SJCRH30 (cell line): ENCODE measurements at regions not wholly inside any gene's neighbourhood (a gene's known extent, or its start where the extent isn't known, plus 50 kb on each side); places are given as distances from the start of the nearest gene placed in this dataset.

Experiments
- DNase-seq, 2 experiments: peaks; one replicate each; pipeline ENCODE4 v3.0.0-alpha.2; 2015 to 2020
- H3K27ac ChIP-seq: fragments of 250-450 bp; sonication (Bioruptor Pico); 2 replicates; pipeline ENCODE4 v1.5.1; 2020; ENCODE audit warnings: mild to moderate bottlenecking, moderate library complexity
- H3K27me3 ChIP-seq: fragments of 250-450 bp; sonication (Bioruptor Pico); 2 replicates; pipeline ENCODE4 v1.5.1; 2020; ENCODE audit warnings: mild to moderate bottlenecking, moderate library complexity
- H3K36me3 ChIP-seq: fragments of 250-450 bp; sonication (Bioruptor Pico); 2 replicates; pipeline ENCODE4 v1.5.1; 2020; ENCODE audit warnings: mild to moderate bottlenecking, moderate library complexity
- H3K4me1 ChIP-seq: fragments of 250-450 bp; sonication (Bioruptor Pico); 2 replicates; pipeline ENCODE4 v1.5.1; 2020; ENCODE audit warnings: mild to moderate bottlenecking, moderate library complexity
- H3K4me3 ChIP-seq: fragments of 250-450 bp; sonication (Bioruptor Pico); 2 replicates; pipeline ENCODE4 v1.5.1; 2020; ENCODE audit warnings: mild to moderate bottlenecking, moderate library complexity
- H3K9me3 ChIP-seq: fragments of 250-450 bp; sonication (Bioruptor Pico); replicated peaks from 2 replicates; pipeline ENCODE4 v1.5.1; 2020; ENCODE audit warnings: mild to moderate bottlenecking, moderate library complexity

DNA sequence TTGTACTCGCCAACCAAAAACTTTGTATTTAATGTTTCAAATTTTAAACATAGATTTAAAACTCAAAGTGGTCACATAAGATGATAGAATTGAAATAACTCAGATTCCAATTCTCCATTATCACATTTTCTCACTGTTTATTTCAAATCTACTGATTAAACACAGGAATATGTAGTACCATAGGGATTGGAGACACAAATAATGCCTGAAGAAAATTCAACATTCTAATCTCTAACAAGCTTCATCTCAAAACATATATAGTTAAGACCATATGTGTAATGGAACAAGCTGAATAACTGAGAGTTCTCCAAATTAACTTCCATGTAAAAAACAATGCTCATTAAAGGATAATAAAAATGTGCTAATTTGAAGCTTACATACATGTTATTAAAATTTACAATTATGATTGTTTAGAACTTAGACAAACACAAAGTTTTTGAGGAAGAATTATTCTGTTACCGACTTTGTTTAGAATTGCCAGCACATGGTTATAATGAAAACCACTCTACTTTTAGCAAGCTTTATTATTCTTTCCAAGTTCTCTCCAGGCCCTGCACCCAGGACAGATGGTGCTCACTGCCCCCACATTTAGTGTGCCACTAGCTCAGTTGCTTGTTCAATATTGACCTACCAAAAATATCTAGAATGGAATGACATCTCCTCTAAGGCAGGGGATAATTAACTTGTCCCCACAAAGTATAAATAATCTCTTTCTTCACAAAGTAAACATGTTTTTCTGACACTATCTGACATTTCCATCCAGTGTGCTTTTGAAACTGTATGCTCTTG, 467.2 kb downstream of the TTLL7 start:
- H3K9me3 ChIP-seq = no peaks in the 10 kb centered on the region
- no peak overlapping the region for H3K4me3 ChIP-seq
- no peaks in the 10 kb centered on the region for H3K36me3 ChIP-seq
- DNase-seq = no peak
- no peaks in the 10 kb centered on the region for H3K4me1 ChIP-seq
- H3K27me3 ChIP-seq = no peaks in the 10 kb centered on the region
- H3K27ac ChIP-seq = no peak overlapping the region

DNA sequence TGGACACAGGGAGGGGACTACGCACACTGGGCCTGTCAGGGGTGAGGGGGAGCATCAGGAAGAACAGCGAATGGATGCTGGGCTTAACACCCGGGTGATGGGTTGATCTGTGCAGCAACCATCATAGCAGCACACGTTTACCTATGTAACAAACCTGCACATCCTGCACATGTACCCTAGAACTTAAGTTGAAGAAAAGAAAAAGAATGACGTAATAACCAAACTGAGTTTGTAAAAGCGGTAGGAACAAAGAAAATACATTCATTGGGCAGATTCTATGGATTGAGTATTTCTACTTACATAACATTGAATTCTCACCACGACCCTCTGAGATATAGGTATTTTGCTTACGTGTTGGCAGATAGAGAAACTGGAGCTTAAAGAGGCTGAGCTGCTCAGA, 468.4 kb downstream of the TTLL7 start:
- no peaks in the 10 kb centered on the region for H3K27me3 ChIP-seq
- no peaks in the 10 kb centered on the region for H3K4me1 ChIP-seq
- H3K27ac ChIP-seq = no peak overlapping the region
- no peaks in the 10 kb centered on the region for H3K36me3 ChIP-seq
- H3K9me3 ChIP-seq = no peaks in the 10 kb centered on the region
- H3K4me3 ChIP-seq = no peak overlapping the region
- no peak for DNase-seq

DNA sequence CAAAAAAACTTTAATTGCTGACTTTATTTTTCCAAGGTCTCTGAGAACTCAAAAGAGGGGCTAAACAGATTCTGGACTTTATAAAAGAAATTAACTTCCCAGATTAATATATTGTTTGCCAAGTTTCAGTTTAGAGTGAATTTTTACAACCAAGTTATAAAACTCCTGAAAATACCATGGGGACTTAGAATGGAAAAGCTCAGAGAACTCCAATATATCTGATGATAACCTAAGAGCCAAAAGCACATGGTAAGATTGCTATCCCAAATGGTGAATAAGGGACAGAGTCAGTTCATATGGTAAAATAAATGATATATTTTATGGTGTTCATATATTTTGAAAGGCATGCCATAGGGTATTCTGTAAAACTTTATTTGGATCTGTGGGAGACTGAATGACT, 470.9 kb downstream of the TTLL7 start:
- no peak for DNase-seq

DNA sequence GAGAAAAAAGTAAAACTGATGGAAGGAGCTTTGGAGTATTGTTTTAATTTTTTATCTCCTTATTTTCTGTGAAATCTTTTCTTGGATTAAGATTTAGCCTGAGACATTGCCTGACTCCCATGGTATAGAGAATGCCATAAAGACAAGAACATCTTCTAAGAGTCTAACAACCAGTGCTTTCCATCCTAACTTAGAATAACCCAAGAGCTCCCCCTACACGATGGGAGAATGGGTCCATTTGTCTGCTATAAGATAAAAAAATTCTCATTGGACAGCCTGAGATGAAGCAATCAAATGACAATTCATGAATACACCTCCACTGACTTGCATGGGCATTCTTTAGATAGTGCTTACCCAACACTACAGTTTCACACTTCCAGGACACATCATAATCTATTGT, 478.1 kb downstream of the TTLL7 start:
- no peaks in the 10 kb centered on the region for H3K36me3 ChIP-seq
- peak in 1 of 2 experiments; percentile 3 for DNase-seq
- no peaks in the 10 kb centered on the region for H3K9me3 ChIP-seq
- no peak overlapping the region for H3K27ac ChIP-seq
- H3K4me1 ChIP-seq = no peaks in the 10 kb centered on the region
- no peak overlapping the region for H3K4me3 ChIP-seq
- no peaks in the 10 kb centered on the region for H3K27me3 ChIP-seq

More for the DNA sequence above, 470.9 kb downstream of the TTLL7 start:
- H3K27ac ChIP-seq = no peak overlapping the region
- H3K27me3 ChIP-seq = no peaks in the 10 kb centered on the region
- no peaks in the 10 kb centered on the region for H3K9me3 ChIP-seq
- no peak overlapping the region for H3K4me3 ChIP-seq
- no peaks in the 10 kb centered on the region for H3K4me1 ChIP-seq
- H3K36me3 ChIP-seq = no peaks in the 10 kb centered on the region

DNA sequence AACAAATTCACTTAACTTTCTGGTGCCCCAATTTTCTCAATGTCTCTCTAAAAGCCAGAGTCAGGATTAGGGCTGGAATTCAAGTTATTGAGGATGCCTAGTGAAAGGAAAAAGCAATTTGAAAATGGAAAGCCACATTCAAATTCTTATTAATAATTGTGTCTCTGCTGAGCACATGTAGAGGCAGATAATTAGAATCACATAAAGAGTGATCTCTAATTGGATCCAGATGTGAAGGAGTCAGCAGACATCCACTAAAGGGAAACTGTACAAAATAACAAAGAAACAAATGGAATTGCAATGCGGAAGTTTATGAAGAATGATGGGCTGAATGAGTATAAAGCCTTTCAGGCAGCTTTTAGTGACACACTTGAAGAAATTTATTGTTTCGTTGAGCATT, 482.6 kb downstream of the TTLL7 start:
- H3K4me3 ChIP-seq = no peak overlapping the region
- no peaks in the 10 kb centered on the region for H3K9me3 ChIP-seq
- H3K4me1 ChIP-seq = no peaks in the 10 kb centered on the region
- 0 out of 2 replicates have a peak, but pooled peaks cover 3% of the 10 kb centered on the region for H3K27me3 ChIP-seq
- H3K27ac ChIP-seq = no peak overlapping the region
- no peak for DNase-seq
- no peaks in the 10 kb centered on the region for H3K36me3 ChIP-seq

DNA sequence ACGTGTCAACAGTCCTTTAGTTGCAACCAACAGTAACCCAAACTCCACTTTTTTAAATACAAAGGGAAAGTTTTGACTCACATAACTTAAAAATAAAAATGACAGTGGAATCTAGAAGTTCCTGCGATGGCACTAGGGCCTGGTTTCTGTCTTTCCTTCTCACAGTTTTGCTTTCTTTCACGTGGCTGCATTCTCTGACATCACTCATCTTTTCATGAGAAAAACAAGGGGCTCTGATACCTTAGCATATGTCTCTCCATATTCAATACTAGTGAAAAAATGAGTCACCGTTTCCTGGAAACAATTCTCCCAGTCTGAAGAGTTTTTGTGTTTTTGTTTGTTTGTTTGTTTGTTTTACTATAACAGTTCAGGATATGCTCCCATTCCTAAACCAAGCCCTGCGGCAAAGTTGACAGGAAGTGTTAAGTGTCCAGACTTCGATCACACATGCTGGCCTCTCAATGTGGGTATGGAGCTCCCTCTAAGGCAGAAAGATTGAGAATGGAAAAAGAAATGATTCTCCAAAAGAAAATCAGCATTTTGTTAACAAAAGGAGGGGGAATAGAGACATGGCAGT, 483.3 kb downstream of the TTLL7 start:
- DNase-seq = no peak

DNA sequence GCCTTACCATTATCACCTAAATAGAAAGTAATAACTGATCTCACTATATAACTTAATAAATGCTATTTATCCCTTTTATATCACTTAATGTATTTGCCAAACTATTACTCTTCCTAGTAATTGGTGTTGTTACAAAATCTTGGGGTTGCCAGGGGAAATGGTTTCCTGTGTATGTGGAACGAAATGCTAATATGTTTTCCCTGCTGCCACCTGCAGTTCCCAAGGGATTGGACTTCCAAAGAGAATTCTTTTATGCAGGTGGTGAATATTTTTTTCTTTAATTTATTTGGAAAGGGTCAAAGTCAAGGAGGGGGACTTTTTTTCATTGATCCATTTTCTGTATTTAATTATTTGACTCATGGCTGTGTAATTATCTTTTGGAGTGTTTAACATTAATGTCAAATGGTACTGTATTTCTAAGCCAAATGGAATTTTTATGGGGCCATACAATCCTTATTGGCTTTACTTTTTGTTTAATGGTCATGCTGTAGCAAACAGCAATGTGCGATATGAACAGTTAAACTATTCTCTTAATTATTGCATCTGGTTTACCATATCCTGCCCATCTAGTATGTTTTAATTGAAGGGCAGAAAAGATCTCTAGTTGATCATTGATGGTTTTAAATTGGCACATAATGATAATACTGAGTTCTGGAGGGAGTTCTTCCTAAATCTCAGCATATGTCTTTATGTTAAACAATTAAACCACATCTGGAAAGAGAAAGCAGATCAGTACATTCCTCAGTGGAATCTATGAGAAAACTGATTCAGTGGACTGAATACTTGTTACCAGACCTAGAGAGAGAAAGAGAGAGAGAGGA, 486.3 kb downstream of the TTLL7 start:
- Histone ChIP-seq H3K36me3 (no peaks in the 10 kb centered on the region), H3K9me3 (no peaks in the 10 kb centered on the region), H3K27ac (no peak overlapping the region), H3K4me3 (no peak overlapping the region), H3K4me1 (no peaks in the 10 kb centered on the region), H3K27me3 (0 out of 2 replicates have a peak, but pooled peaks cover 3% of the 10 kb centered on the region)
- DNase-seq = no peak

More for the DNA sequence above, 483.3 kb downstream of the TTLL7 start:
- Histone ChIP-seq H3K9me3 (no peaks in the 10 kb centered on the region), H3K27ac (no peak overlapping the region), H3K36me3 (no peaks in the 10 kb centered on the region), H3K27me3 (0 out of 2 replicates have a peak, but pooled peaks cover 3% of the 10 kb centered on the region), H3K4me1 (no peaks in the 10 kb centered on the region), H3K4me3 (no peak overlapping the region)

DNA sequence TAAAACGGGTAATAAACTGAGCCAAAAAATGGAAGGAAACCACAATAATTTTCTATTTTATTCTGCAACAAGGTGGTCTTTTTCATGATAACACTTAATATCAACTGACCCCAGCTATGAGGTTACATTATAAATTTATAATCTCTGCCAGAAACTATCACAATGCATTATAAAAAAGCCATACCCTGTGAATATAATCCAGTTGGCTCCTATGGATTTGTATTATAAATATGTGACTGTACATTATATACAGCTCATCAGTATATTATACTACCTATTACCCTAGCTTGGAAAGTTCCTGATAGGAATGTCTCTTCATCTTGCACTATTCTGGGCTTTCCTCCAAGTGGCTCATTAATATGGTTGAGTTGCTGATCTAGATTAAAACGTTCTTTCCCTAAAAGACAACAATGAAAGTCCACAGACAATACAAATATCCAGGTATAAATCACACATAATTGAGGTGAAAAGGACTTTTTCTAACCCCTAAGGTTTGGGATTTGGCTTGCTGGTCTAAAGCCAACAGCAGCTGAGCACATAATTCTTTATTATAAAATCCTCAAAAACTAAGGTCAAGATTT, 487.7 kb downstream of the TTLL7 start:
- no peak for DNase-seq
- Histone ChIP-seq H3K4me1 (no peaks in the 10 kb centered on the region), H3K27me3 (0 out of 2 replicates have a peak, but pooled peaks cover 3% of the 10 kb centered on the region), H3K27ac (no peak overlapping the region), H3K4me3 (no peak overlapping the region), H3K36me3 (no peaks in the 10 kb centered on the region), H3K9me3 (no peaks in the 10 kb centered on the region)

DNA sequence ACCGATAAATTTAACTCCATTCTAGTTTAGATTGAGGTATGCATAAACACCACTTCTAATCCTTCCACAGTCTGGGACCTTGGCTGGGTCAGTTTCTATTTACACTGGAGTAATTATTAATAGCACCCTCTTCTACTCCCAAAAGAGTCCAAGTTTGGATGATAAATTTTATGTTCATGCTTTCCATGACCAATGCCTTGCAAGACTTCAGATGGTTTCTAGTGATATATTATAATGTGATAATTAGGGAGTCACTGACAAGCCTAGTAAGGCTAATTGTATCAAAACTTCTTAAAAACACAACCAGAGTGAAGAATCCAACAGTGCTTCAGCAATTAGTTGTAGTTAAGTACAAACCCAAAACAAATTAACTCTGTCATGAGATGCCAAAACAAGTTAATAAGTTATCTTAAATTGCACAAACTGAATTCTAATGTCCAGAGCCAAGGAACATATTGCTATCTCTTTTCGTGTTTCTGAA, 489.6 kb downstream of the TTLL7 start:
- H3K9me3 ChIP-seq = no peaks in the 10 kb centered on the region
- no peak overlapping the region for H3K4me3 ChIP-seq
- DNase-seq = no peak
- H3K36me3 ChIP-seq = no peaks in the 10 kb centered on the region
- H3K27ac ChIP-seq = no peak overlapping the region
- H3K27me3 ChIP-seq = 0 out of 2 replicates have a peak, but pooled peaks cover 3% of the 10 kb centered on the region
- no peaks in the 10 kb centered on the region for H3K4me1 ChIP-seq

DNA sequence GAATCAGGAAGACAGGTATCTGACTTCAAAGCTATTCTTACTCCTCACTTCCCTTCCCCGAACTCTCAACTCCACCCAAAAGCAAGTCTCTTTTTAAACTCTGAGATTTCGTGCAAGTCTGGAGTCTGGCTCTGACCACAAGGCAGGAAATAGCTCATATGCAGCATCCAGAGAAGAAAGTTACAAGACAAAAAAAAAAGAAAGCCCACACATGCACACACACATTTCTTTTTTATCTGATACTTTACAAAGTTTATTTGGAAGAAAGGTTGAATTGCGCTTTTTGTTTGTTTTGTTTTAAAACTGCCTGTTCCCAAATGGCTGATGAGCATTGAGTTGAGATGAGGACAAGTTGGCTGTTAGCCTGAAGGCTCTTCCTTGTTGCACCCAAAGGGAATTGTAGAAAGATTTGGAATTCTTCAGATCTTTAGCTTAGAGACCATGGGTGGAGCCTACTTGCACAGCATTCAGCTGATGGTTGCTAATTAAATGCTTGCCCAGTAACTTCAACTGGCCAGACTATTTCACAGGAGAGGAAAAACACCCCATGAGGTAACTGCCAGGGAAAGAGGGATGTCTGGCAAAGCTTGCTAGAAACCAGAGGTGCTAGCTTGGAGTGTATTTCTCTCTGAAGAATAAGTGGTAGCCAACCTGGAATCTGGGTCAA, 490.3 kb downstream of the TTLL7 start:
- Histone ChIP-seq H3K36me3 (no peaks in the 10 kb centered on the region), H3K4me1 (no peaks in the 10 kb centered on the region), H3K27ac (no peak overlapping the region), H3K9me3 (no peaks in the 10 kb centered on the region), H3K4me3 (no peak overlapping the region), H3K27me3 (0 out of 2 replicates have a peak, but pooled peaks cover 3% of the 10 kb centered on the region)
- DNase-seq = peak in 1 of 2 experiments; percentile 5

DNA sequence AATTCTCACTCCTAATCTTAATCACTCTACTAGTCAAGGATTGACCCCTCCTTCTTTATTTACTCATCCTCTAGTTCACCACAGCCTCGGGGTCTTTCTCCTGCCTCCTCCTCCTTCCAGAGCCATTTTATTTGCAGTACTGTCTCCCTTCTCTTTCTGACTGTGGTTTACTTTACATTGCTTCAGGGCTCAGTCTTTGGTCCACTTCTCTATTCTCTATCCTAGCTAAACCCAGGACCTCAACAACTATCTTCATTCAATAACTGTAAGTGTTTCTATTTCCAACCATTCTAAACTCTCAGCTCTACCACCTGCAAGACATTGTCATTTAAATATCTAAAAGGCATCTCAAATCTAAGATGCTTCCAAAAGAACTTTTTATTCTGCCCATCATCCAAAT, 493.8 kb downstream of the TTLL7 start:
- no peak for DNase-seq
- no peaks in the 10 kb centered on the region for H3K36me3 ChIP-seq
- no peaks in the 10 kb centered on the region for H3K27me3 ChIP-seq
- no peaks in the 10 kb centered on the region for H3K9me3 ChIP-seq
- no peaks in the 10 kb centered on the region for H3K4me1 ChIP-seq
- H3K4me3 ChIP-seq = no peak overlapping the region
- H3K27ac ChIP-seq = no peak overlapping the region

DNA sequence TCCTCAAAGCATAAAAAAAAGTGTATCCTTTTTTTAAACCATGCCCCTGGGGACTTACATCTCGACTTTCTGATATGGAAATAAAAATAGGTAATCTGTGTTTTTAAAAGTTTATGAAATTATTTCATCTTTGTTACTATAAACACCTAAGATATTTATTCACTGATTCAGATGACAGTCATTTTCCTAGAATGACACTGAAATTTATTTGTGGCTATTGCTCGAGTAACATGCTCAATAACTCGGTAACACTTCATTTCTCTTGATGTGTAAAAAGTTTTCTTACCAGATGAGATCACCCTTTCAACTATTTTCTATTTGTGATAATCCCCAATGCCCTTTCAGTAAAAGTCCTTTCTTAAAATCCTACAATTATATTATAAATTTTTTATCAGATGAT, 495.8 kb downstream of the TTLL7 start:
- no peaks in the 10 kb centered on the region for H3K27me3 ChIP-seq
- DNase-seq = no peak
- H3K9me3 ChIP-seq = no peaks in the 10 kb centered on the region
- no peak overlapping the region for H3K27ac ChIP-seq
- no peak overlapping the region for H3K4me3 ChIP-seq
- no peaks in the 10 kb centered on the region for H3K4me1 ChIP-seq
- no peaks in the 10 kb centered on the region for H3K36me3 ChIP-seq

DNA sequence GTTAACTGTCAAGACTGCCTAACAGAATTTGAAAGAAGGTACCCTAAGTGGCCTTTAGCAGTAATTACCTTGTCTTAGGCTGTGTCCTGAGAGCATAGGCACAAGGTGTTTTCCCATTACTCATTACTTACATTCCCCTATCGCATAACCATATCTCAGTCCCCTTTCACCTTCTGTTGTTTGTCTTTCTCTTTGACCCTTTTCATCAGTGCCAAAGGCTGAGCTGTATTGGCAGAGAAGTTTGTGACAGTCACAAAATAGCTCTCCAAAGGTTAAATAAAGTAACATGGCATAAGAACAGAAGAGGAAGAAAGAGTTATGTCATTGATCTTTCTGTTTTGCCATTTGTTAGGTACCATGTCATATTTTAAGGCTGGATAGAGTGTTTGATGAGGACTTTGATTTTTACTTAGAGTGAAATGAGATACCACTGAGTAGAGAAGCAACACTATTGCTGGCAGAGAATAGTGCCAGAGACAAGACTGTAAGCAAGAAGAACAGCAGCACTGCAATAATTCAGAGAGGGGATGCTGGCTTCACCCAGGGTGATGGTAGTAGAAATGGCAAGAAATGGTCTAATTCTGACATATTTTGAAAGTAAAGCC, 497.8 kb downstream of the TTLL7 start:
- Histone ChIP-seq H3K36me3 (no peaks in the 10 kb centered on the region), H3K9me3 (no peaks in the 10 kb centered on the region), H3K4me1 (no peaks in the 10 kb centered on the region), H3K27me3 (no peaks in the 10 kb centered on the region), H3K4me3 (no peak overlapping the region), H3K27ac (no peak overlapping the region)
- no peak for DNase-seq

GRCh38 chr1:83500531-83500930, 498.4 kb downstream of the TTLL7 start:
- H3K36me3 ChIP-seq = no peaks in the 10 kb centered on the region
- no peaks in the 10 kb centered on the region for H3K27me3 ChIP-seq
- H3K4me3 ChIP-seq = no peak overlapping the region
- H3K27ac ChIP-seq = no peak overlapping the region
- H3K4me1 ChIP-seq = no peaks in the 10 kb centered on the region
- no peaks in the 10 kb centered on the region for H3K9me3 ChIP-seq
- DNase-seq = no peak
